COLO668 (cell line): ENCODE measurements at regions not wholly inside any gene's neighbourhood (a gene's known extent, or its start where the extent isn't known, plus 50 kb on each side); places are given as distances from the start of the nearest gene placed in this dataset.

ENCODE experiments used
- DNase-seq: peaks from one replicate; lab custom pipeline; 2025; ENCODE audit not compliant: unreplicated experiment; lab: John Stamatoyannopoulos, UW

GRCh38 chr11:134783234-134783633 lies 371.2 kb upstream of the B3GAT1 start:
- DNase-seq = no peak

GRCh38 chr11:134781380-134781866 lies 369.4 kb upstream of the B3GAT1 start:
- no peak for DNase-seq

- no peak for DNase-seq
Measured at GRCh38 chr11:134780486-134781147, 368.6 kb upstream of the B3GAT1 start.

- DNase-seq = no peak
Measured at GRCh38 chr11:134779179-134779578, 367.1 kb upstream of the B3GAT1 start.

GRCh38 chr11:134768463-134768862 lies 356.4 kb upstream of the B3GAT1 start:
- no peak for DNase-seq

GRCh38 chr11:134765565-134765964 lies 353.5 kb upstream of the B3GAT1 start:
- DNase-seq = no peak

GRCh38 chr11:134764966-134765365 lies 352.9 kb upstream of the B3GAT1 start:
- no peak for DNase-seq

GRCh38 chr11:134764367-134764766 lies 352.3 kb upstream of the B3GAT1 start:
- DNase-seq = no peak

GRCh38 chr11:134763030-134763388 lies 351.0 kb upstream of the B3GAT1 start:
- no peak for DNase-seq

- DNase-seq = no peak
Measured at GRCh38 chr11:134762248-134763029, 350.4 kb upstream of the B3GAT1 start.

GRCh38 chr11:134761926-134762247 lies 349.8 kb upstream of the B3GAT1 start:
- no peak for DNase-seq

- DNase-seq = no peak
Measured at GRCh38 chr11:134761386-134761785, 349.3 kb upstream of the B3GAT1 start.

GRCh38 chr11:134760957-134761356 lies 348.9 kb upstream of the B3GAT1 start:
- no peak for DNase-seq

GRCh38 chr11:134760299-134760698 lies 348.3 kb upstream of the B3GAT1 start:
- no peak for DNase-seq

- DNase-seq = no peak
Measured at GRCh38 chr11:134759855-134760254, 347.8 kb upstream of the B3GAT1 start.

- no peak for DNase-seq
Measured at GRCh38 chr11:134759274-134759673, 347.2 kb upstream of the B3GAT1 start.

GRCh38 chr11:134758342-134758931 lies 346.4 kb upstream of the B3GAT1 start:
- no peak for DNase-seq

- DNase-seq = no peak
Measured at GRCh38 chr11:134757633-134758032, 345.6 kb upstream of the B3GAT1 start.

GRCh38 chr11:134756811-134757540 lies 344.9 kb upstream of the B3GAT1 start:
- no peak for DNase-seq

- no peak for DNase-seq
Measured at GRCh38 chr11:134755535-134755934, 343.5 kb upstream of the B3GAT1 start.

GRCh38 chr11:134754521-134755198 lies 342.6 kb upstream of the B3GAT1 start:
- DNase-seq = no peak
